ENCODE measurements at regions not wholly inside any gene's neighbourhood (a gene's known extent, or its start where the extent isn't known, plus 50 kb on each side); places are given as distances from the start of the nearest gene placed in this dataset.

DNA sequence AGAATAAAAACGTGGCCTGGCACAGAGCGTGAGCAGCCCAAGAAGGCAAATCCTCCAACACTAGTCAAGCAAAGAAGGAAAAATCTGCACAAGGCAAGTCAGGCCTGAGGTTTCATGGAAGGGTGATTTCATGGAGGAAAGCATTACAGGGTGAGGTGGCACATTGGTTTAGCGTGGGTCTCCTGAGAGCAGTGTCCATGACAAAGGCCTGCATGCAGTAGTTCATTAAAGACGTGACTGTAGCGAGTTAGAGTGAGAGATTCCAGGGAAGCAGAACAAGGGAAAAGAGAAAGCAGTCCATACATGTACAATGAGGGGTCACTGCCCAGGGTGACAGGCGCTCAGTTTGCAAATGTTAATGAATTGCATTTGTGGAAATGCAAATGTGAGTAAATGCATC, 285.0 kb upstream of the ERCC4 start:
- no peak for TF ChIP-seq EP300 (IDR thresholded peaks at IDR 0.05)
- TF ChIP-seq, protein P1, sequence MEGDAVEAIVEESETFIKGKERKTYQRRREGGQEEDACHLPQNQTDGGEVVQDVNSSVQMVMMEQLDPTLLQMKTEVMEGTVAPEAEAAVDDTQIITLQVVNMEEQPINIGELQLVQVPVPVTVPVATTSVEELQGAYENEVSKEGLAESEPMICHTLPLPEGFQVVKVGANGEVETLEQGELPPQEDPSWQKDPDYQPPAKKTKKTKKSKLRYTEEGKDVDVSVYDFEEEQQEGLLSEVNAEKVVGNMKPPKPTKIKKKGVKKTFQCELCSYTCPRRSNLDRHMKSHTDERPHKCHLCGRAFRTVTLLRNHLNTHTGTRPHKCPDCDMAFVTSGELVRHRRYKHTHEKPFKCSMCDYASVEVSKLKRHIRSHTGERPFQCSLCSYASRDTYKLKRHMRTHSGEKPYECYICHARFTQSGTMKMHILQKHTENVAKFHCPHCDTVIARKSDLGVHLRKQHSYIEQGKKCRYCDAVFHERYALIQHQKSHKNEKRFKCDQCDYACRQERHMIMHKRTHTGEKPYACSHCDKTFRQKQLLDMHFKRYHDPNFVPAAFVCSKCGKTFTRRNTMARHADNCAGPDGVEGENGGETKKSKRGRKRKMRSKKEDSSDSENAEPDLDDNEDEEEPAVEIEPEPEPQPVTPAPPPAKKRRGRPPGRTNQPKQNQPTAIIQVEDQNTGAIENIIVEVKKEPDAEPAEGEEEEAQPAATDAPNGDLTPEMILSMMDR (IDR thresholded peaks at IDR 0.05), result no peak
- TF ChIP-seq POLR2A (IDR thresholded peaks at IDR 0.05), result no peak
- TF ChIP-seq POLR2AphosphoS5 (IDR thresholded peaks at IDR 0.05), result no peak

Measured in stomach (tissue), 4 donors.